Left lobe of liver (tissue), 2 donors: ENCODE measurements at regions not wholly inside any gene's neighbourhood (a gene's known extent, or its start where the extent isn't known, plus 50 kb on each side); places are given as distances from the start of the nearest gene placed in this dataset.

Source experiments
- ATAC-seq: fragments of 200-7000 bp; cut with Tn5 transposase; one replicate; pipeline ENCODE4 v1.9.1; 2020; ENCODE audit warnings: mild to moderate bottlenecking, moderate library complexity
- DNase-seq: peaks from one replicate; pipeline ENCODE4 v3.0.0-alpha.2; 2020; ENCODE audit warnings: low spot score
- donor health status: DM: no; HTN: no; CAD: no; lungs with moderate emphysema.
- donor health status: DM: no; HTN: yes; CAD: no.

DNA sequence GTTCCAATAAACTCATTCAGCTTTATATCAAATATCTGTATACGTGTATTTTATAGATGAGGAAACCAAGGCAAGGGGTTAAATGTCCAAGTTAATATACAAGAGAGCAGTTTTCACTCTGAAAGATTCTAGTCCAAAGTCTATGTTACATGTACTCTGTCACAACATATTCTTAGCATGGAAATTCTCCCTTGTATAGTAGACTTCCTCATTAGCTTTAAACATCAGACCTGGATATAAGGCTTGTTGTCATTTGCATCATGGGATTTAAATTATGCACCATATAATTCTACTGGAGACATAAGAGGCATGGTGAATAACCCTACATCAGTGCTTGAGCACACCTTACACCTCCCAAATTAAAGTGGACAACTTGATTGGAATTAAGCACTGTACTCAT is 681.9 kb upstream of the CCDC179 start:
- ATAC-seq: no peak
- no peak for DNase-seq

DNA sequence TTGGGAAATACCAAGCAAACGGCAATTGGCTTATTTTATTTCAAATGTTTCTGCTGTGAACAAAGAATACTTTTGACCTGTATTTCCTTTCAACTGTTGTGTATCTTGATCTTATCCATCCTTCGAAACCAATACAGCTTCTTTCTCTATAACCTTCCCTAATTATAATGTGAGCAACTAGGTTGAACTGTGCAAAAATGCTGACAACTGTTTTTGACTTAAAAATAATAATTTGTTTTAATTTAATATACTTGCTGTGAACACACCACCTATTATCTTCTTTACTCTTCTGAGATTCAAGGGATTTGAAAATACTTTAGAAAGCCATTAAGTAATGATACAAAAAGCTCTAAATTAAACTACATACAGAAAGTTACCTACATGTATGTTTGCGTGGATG is 682.5 kb upstream of the CCDC179 start:
- ATAC-seq: no peak
- DNase-seq: no peak

DNA sequence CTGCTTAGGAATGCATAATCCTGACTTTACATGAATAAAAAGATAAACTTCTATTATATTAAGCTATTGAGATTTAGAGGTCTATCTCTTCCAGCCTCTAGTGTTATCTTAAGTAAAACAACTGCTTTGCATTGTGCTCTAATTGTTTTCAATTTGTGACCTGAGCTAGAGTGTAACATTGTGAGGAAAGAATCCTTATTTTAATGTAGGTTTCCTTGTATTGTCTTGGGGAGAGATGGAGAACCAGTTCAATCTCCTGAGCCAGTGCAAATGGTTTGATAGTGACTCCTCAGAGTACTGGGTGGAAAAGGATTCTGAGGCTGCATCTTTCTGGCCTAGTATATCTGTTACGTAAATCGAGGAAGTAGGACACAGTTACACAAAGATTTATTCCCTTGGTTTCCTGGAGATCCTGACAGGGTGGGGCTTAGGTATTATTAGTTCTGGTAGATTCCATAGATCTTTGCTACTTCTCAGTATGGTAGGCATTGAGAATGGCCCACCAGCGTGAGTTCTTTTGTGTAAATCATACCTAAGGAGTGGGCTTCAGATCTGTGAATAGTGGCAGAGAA is 683.5 kb upstream of the CCDC179 start:
- DNase-seq (no peak), ATAC-seq (no peak)

GRCh38 chr11:23551706-23552105 is 691.4 kb upstream of the CCDC179 start:
- no peak for ATAC-seq
- DNase-seq: no peak

DNA sequence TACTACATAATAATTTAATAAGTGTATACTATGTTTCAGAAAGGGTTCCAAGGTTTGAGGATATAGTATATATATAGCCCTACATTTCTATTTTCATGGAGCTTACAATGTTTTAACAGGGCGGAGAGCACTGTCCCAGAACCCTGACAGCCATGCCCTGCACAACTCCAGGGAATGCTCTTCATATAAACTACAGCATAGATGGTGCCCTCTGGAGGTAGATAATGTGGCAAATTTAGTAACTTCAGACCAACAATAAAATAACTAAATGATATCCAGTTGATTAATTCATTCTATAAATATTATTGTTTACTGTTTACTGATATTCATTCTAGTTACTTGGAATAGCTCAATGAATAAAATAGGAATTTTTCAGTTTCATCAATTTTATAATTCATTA is 693.7 kb upstream of the CCDC179 start:
- DNase-seq (no peak), ATAC-seq (peak; percentile 65)

DNA sequence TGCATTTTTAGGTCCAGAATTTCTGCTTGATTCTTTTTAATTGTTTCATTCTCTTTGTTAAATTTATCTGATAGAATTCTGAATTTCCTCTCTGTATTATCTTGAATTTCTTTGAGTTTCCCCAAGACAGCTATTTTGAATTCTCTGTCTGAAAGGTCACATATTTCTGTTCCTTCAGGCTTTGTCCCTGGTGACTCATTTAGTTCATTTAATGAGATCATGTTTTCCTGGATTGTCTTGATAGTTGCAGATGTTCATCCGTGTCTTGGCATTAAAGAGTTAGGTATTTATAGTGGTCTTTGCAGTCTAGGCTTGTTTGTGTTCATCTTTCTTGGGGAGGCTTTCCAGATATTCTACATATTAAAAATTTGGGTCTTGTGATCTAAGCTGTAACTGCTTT is 694.8 kb upstream of the CCDC179 start:
- ATAC-seq: no peak
- no peak for DNase-seq

GRCh38 chr11:23556163-23556750 is 696.0 kb upstream of the CCDC179 start:
- ATAC-seq: no peak
- DNase-seq: no peak

- ATAC-seq: no peak
- no peak for DNase-seq
Measured at GRCh38 chr11:23563591-23563990, 703.3 kb upstream of the CCDC179 start.

- no peak for ATAC-seq
- no peak for DNase-seq
Measured at GRCh38 chr11:23564370-23564769, 704.1 kb upstream of the CCDC179 start.

GRCh38 chr11:23569134-23569533 is 708.9 kb upstream of the CCDC179 start:
- no peak for DNase-seq
- no peak for ATAC-seq

GRCh38 chr11:23569547-23569946 is 709.3 kb upstream of the CCDC179 start:
- DNase-seq: no peak
- no peak for ATAC-seq

GRCh38 chr11:23570828-23571227 is 710.6 kb upstream of the CCDC179 start:
- ATAC-seq (no peak), DNase-seq (no peak)

DNA sequence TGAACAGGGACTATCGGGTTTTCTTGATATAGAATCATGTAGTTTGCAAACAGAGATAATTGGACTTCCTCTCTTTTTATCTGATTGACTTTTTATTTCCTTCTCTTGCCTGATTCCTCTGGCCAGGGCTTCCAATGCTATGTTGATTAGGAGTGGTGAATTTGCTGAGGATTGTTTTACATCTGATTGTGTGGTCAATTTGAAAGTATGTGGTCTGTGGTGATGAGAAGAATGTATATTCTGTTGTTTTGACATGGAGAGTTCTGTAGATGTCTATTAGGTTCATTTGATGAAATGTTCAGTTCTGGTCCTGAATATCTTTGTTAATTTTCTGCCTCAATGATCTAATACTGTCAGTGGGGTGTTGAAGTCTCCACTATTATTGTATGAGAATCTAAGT is 713.2 kb upstream of the CCDC179 start:
- no peak for DNase-seq
- no peak for ATAC-seq

GRCh38 chr11:23574149-23574548 is 713.9 kb upstream of the CCDC179 start:
- no peak for ATAC-seq
- no peak for DNase-seq

DNA sequence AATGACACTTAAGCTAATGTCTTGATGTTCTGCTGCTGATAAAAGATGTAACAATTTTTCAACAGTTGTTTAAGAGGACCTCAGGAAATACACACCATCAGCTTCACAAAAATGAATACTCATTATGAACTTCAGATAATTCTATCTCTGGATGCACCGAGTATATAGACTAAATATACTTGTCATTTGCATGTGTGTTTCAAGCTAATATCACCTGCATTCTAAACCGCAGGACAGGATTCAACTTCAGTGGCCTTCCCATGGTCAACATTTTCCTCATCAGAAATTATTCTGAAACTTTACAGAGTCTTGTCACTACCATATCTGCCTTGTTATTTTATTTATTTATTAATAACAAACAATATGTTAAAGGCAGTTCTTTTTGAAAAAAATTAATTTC is 717.0 kb upstream of the CCDC179 start:
- ATAC-seq (no peak), DNase-seq (no peak)

- DNase-seq (no peak), ATAC-seq (no peak)
Measured at GRCh38 chr11:23585416-23586104, 725.3 kb upstream of the CCDC179 start.

GRCh38 chr11:23586173-23586572 is 725.9 kb upstream of the CCDC179 start:
- ATAC-seq (no peak), DNase-seq (no peak)

- ATAC-seq (no peak), DNase-seq (no peak)
Measured at GRCh38 chr11:23590596-23591308, 730.5 kb upstream of the CCDC179 start.

DNA sequence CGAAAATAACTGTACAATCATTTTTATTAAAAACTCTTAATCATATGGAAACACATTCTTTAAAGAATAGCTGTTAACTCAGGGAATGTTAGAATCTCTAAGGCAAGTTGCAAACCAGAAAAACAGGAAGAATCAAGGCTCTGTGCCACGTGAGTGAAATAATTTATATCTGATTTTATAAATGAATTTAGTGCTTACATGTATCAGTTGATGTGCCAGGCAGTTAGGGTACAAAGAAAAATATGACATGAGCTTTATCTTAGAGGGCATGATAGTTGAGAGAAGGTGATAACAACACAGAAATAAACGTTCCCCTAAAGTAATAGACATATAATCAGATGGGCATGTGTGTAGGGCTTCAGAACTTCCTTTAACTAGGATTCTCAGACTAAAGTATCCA is 734.5 kb upstream of the CCDC179 start:
- ATAC-seq: no peak
- DNase-seq: no peak

- no peak for ATAC-seq
- DNase-seq: no peak
Measured at GRCh38 chr11:23604966-23605365, 744.7 kb upstream of the CCDC179 start.

- DNase-seq (no peak), ATAC-seq (no peak)
Measured at GRCh38 chr11:23606191-23606590, 745.9 kb upstream of the CCDC179 start.

DNA sequence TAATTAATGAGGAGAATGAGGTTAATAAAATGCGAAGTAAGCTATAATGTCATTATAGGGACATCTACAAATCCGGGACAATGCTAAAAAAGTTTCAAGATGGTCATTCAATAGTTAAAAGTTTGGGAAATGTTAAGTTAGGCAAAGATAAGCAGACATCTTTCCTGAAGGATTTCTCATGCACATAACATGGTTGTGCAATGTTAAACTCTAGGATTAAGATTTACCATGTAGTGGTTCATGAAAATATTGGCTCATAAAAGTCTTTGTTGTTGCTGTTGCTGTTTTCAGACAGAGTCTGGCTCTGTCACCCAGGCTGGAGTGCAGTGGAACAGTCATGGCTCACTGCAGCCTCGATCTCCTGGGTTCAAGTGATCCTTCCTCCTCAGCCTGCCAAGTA is 751.5 kb upstream of the CCDC179 start:
- ATAC-seq: no peak

More for the DNA sequence above, 751.5 kb upstream of the CCDC179 start:
- DNase-seq: no peak
